Fibroblast of the aortic adventitia (primary cell): ENCODE measurements at regions not wholly inside any gene's neighbourhood (a gene's known extent, or its start where the extent isn't known, plus 50 kb on each side); places are given as distances from the start of the nearest gene placed in this dataset.

Source experiments
- DNase-seq: peaks from one replicate; pipeline ENCODE4 v3.0.0-alpha.2; 2010; ENCODE audit warnings: low read depth
- H3K4me3 ChIP-seq: 2 replicates; pipeline ENCODE4 v1.5.1; 2011; ENCODE audit warnings: low read depth, mild to moderate bottlenecking, control low read depth, low read length, moderate library complexity
- CTCF ChIP-seq: IDR thresholded peaks from 2 replicates; pipeline ENCODE4 v1.5.1; 2011; ENCODE audit warnings: mild to moderate bottlenecking, low read length, control low read depth, inconsistent platforms; ENCODE audit not compliant: insufficient read depth

GRCh38 chr11:104524254-104524653 is 360.3 kb upstream of the PDGFD start:
- no peak for DNase-seq
- no peak for TF ChIP-seq CTCF
- no peak overlapping the region for H3K4me3 ChIP-seq

DNA sequence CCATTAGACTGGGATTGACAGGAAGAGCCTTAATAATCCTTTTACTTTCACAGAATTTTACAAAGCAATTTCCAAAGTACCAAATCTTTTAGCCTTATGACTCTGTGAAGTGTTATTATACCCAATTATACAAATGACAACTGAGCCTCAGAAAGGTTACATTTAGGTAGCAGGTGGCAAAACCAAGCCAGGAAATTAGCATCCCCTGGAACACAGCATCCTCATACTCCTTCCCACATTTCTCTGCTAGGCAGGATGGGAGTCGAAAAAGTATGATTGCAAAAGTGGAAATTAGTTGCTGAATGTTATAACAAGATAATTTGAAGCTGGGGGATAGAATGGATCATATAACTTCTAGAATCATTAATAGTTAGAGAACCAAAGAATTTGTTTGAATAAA is 359.7 kb upstream of the PDGFD start:
- no peak overlapping the region for H3K4me3 ChIP-seq
- DNase-seq, result no peak
- TF ChIP-seq CTCF, result no peak

DNA sequence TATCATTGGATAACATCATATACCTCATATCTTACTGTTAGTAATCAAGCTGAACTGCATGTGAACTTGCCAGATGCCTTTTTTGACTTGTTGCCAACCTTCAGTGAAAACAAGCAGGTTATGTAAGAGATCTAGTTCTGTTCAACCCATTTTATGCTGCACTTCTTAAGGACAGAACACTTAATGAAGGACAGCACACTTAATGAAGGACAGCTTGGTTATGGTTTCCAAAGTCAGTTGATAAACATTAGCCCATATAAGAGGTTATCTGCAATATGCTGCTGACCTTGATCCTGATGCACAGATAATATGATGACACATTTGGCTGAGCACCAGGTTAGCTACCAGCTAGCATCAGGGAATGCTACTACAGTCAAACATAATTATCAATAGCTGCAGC is 358.7 kb upstream of the PDGFD start:
- peak; percentile 51 for DNase-seq
- TF ChIP-seq CTCF, result no peak
- no peak overlapping the region for H3K4me3 ChIP-seq

DNA sequence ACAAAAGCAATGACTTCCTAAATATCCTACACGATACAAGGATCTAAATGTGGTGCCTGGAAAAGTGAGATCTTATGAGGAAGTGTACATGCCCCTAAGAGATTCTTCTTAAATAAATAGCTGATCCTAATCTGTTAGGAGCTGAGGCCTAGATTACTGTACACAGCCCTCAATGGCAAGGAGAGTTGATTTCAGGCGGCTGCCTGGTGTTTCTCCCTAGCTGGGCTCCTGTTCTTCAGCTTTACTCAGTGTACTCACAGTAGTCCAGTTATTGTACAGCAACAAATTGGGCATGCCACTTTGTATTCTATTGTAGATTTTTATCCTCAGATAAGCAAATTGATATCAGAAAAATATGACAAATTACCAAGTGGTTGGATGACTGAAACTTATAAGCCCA is 358.2 kb upstream of the PDGFD start:
- no peak for DNase-seq
- no peak overlapping the region for H3K4me3 ChIP-seq
- no peak for TF ChIP-seq CTCF

DNA sequence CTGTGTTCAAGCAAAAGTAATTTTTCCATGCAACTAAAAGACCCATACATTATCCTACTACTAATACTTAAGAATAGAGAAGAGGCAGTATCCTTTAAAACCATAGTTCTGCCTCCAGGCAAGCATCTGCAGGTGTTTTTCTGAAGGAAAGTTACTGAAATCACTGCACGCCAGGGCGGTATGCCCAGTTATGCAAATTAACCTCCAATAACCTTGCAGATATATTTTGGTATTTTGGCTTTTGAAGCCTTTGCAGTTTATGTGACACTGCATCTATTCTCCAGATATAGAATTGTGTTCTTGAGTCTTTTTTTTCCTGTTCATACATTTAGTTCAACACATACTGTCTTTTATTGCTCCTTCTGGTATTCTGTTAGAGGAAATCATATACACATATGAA is 346.2 kb upstream of the PDGFD start:
- no peak overlapping the region for H3K4me3 ChIP-seq
- DNase-seq, result no peak
- no peak for TF ChIP-seq CTCF

GRCh38 chr11:104490182-104490581 is 326.2 kb upstream of the PDGFD start:
- TF ChIP-seq CTCF, result no peak
- no peak for DNase-seq

DNA sequence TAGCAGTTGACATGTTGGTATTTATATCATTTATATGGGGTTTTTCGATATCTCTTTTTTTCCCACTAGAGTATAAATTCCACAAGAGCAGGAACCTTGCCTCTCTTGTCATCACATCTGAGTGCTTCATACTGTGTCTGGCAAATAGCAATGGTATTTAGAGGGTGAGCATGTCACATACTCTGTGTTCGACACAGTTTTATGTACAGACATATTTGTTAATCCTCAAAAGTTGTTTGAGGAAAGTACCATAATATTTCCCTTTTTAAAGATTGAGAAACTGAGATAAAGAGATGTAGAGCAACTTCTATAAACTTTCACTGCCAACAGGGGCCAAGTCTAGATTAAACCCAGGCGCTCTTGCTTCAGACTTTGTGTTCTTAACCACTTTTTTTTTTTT is 324.6 kb upstream of the PDGFD start:
- no peak for DNase-seq
- TF ChIP-seq CTCF, result no peak
- H3K4me3 ChIP-seq, result no peak overlapping the region

More at GRCh38 chr11:104490182-104490581, 326.2 kb upstream of the PDGFD start:
- H3K4me3 ChIP-seq, result no peak overlapping the region
